Muscle of arm (tissue), 1 donor: ENCODE measurements at regions not wholly inside any gene's neighbourhood (a gene's known extent, or its start where the extent isn't known, plus 50 kb on each side); places are given as distances from the start of the nearest gene placed in this dataset.
"Not testable (repeated sequence)": the region's sequence is repeated elsewhere in the genome, so short reads cannot be mapped to it uniquely, and the experiment has no call there.

Experiments
- DNase-seq: peaks from one replicate; pipeline ENCODE4 v3.0.0-alpha.2; 2013

DNA sequence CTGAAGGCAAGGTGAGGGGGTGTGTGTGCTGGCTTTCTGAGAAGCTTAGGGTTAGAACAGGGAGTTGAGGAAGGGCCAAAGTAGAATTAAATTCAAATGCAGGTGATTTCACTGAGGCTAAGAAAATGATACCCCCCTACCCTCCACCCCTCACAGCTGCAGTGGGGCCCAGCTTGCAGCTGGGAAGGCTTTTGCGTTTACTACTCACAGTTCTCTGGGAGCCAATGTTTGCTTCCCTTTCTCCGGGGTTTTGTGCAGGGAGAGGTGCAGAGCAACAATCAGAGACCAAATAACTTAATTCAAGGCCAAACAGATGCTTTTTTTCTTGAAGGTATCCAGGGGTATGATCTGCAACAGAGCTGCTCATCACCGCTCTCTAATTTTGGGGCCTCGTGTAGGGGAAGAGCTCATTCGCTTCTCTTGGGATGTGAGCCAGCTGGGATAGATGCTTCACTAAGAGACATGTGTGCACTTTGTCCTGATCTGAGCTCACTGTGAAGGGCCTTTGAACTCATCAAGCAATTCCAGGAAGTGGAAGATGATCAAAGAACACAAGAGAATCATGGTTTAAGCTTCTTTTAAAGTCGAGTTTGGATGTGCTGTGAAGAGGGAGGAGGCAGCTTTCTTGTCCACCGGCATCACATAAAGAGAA lies 122.7 kb upstream of the C1GALT1C1 start:
- peak; percentile 46 for DNase-seq

DNA sequence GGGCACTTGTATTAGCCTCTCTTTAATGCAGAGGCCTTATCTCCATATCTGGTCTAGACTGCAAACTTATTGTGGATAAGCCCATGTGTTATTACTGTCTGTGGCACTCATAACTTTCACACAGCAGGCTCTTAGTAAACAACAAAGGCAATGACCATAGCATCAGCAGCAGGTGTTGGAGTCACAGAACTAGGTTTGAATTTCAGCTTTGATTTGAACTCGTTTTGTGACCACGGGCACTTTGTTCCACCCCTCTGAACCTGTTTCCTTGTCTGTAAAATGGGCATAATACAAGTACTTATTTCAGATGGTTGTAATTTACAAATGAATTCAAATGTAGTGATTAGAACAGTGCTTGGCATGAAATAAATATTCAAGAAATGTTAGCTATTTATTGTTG lies 121.8 kb upstream of the C1GALT1C1 start:
- DNase-seq: no peak

DNA sequence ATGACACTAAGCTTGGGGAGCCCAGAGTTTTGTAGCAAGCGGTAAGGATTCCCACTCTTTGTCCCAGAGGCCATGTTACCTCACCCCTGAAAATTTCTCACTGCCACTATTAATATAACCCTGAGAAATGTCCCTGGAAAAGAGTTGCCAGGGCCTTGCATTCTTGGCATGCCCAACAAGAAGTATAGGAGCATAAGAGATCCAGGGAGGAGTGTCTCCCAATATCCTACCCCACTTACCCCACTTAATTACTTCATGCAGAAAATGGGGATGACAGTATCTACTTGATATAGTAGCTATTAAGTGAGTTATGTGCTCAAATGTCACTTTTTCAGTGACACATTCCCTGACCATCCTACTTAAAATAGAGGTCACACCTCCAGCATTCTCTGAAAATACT lies 120.5 kb upstream of the C1GALT1C1 start:
- DNase-seq: no peak

DNA sequence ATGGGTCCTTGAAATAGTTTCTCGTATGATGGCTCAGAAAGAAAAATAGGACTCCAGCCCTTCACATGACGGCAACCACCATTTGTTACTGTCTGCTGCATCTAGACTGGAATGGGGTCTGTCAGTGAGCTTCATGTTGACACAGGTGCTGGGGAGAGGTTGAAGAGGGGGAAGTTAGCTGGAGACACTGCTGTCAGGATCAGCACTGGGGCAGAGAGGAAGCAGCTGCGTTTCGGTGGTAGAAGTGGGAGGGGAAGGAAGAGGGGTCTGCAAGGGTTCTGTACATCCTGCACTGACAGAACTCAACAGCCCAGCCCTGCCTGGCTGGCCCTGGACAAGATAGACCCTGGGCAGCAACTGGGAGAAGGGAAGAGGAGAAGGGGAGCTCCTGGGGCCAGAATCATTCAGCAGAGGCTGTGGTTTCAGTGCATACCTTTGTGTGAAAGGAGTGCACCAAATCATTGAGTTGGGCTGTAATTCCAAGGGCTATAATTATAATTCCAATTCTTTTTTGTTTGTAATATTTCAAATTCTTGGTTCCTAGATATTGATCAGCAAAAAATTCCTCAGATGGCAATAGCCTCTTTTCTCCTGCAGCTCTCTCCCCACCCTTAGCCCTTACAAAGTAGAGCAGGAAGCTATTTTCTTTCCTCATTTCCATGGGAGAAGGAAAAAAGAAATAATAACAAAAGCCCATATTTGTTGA lies 119.4 kb upstream of the C1GALT1C1 start:
- no peak for DNase-seq

DNA sequence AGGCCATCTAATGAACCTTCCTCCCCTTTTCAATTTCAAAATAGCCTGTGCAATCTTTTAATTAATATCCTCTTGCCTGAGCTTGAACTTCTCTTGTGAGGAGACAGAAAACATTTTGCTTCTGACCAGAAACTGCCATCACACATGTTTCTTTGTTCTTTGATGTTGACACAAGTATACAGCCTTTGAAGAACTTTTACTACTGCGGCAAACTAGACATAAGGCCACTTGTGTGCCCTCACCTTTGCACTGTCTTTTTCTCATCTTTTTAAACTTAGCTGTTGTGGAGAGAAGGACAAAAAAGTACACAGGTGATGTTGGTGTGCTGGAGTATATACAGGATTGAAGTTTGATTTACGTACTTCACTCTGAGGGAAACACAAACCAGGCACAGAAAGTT lies 116.3 kb upstream of the C1GALT1C1 start:
- DNase-seq: no peak

DNA sequence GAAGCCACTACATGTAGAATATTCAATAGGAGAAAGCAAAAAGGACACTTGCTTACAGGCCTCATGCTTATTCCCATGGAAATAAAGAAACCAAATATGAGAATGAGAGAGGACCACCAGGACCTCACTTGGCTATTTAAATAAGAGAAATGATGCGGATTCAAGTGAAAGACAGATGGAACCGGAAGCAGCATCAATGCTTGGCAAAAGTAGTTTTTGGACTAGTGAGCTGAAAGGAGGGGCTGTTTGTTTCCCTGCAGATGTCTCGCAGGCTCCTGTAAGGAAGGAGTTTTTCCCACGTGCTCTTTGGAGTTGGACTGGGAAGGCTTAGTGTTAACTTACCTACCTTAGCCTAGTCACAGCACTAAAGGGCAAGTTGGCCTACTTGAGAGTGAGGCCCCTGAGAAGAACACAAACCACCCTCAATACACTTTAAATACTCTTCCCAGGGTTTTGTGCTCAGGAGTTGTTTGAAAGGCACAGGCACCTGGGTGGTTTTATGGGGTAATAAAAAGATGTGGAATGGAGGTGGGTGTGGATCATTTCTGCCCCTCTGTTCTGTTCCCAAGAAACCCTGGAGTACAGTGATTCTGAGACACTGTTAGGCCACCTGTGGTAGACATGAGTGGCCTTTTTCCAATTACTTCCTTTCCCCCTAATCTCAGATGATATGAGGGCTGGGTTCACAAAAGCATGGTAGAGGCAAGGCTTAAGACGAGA lies 113.3 kb upstream of the C1GALT1C1 start:
- DNase-seq: peak; percentile 35

DNA sequence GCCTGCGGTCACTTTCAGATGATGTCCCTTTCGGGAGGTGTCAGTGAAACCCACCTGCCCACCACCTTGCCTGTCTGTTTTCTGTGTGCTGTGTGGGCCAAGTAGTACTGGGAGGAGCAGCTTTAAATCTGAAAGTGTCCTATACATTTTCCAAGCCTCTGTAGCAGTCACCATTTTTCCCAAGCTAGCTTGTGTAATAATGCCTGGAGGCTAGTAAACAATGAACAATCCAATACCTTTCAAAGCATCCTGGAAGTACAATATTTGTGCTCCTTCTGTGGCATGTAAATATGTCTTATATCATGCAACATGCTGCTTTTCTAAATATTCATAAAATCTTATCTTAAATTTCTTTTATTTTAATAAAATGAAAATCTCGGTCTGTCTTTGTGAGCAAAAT lies 111.6 kb upstream of the C1GALT1C1 start:
- DNase-seq: no peak

DNA sequence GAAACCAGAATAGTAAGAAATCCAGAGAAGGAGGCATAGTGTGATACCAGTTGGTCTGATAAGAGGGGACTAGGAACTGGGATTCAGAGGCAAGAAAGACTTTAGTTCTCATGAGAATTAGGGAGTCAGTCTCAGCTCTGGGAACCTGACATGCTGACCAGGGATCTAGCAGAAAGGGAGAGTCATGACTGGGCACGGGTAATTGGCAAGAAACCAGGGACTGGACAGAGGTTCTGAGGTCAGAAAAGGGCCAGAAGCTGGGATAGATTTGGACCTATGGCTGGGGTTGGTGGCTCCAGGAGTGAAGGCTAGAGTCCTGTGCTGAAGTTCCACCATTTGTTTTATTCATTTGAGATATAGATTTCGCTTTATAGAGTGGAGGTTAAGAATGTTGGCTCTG lies 110.2 kb upstream of the C1GALT1C1 start:
- no peak for DNase-seq

DNA sequence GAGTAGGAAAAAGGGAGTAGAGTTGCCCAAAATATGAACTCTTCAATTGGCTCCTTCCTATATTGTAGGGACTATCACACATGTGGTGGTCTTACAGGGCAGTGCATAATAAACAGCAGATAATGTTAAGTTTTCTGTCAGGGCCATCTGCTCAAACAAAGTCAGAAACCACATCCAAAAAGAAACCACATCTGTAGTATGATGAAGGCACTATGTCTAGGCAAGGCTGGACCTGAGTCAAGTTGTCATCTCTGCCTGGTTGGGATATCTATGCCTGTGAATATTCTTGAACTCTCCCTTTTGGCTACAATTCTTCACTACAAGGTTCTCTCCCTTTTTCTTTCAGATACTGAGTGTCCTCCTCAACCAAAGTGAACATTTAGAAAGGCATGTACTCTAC lies 109.4 kb upstream of the C1GALT1C1 start:
- DNase-seq: no peak

DNA sequence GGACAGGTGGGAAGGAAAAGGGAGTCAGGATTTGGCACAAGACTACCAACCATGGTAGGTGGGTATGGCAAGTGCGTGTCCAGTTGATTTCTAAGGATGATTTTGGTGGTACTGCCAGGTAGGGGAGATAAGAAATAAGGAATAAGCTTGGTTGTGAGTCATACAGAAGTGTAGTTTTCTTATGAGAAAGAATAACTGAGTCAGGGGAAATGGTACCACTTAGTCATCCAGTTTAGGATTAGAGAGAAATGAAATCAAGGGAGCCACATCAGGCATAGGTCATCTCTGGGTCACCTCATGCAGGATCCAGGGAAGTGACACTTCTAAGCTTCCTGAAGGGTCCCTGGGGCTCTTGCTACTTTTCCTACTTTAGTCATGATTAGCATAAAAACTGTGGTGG lies 107.1 kb upstream of the C1GALT1C1 start:
- DNase-seq: no peak

DNA sequence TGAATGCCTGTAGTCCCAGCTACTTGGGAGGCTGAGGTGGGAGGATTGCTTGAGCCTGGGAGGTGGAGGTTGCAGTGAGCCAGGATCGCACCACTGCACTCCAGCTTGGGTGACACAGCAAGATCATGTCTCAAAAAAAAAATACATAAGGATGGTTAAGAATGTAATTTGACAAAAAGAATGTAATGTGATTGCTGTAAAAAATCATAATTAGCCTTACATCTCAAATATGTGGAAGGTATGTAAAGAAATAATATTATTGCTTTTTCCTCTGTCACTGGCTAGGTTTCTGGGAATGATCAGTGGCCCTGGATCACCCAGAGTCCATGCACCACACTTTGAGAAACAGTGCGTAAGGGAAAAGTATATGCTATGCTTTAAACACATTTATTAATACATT lies 106.1 kb upstream of the C1GALT1C1 start:
- DNase-seq: no peak

DNA sequence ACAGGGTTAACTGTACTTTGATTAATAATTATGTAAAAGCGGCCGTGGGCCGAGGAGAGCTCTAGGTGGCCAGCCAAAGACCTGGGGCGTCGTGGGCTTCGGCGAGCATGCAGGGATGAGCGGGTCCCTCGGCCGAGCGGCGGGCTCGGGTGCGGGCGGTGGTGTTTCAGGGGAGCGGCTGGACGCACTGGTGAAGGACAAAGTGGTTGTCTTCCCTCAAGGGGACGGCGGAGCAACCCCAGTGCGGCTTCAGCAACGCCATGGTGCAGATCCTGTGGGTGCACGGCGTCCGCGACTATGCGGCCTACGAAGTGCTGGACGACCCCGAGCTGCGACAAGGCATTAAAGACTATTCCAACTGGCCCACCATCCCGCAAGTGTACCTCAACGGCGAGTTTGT lies 103.0 kb upstream of the C1GALT1C1 start:
- DNase-seq: no peak

DNA sequence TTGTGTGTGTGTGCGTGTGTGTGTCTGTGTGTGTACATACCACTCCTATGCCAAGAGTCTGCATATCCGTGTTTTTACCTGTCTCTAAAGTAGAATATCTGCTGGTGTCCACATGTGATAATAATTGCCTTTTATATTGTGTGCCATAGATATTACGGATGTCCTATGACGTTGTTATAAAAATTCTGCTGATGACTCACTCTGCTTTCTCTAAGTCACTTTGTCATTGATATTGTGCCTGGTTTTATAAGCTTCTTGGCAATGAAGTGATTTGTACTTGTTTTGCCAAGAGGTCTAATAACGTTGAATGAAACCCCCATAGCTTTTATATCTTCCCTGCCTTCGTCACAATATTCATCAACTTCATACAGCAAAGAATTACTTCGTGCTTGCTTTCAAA lies 102.6 kb upstream of the C1GALT1C1 start:
- no peak for DNase-seq

DNA sequence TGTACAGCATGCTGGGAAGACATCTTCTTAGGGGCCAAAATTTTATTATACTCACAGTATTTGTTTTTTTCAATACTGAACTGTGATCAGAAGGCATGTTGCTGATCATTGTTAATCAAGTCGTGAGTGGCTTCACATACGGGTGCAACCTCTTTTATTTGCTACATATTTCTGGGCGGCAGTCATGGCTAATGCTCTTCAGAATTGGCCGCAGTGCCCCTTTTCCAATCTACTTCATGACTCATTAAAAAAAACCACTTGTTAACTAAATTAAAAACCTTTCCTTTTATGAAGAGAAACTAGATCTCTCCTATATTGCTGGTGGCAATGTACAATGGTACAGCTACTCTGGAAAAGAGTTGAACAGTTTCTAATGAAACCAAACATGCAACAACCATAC lies 101.5 kb upstream of the C1GALT1C1 start:
- no peak for DNase-seq

DNA sequence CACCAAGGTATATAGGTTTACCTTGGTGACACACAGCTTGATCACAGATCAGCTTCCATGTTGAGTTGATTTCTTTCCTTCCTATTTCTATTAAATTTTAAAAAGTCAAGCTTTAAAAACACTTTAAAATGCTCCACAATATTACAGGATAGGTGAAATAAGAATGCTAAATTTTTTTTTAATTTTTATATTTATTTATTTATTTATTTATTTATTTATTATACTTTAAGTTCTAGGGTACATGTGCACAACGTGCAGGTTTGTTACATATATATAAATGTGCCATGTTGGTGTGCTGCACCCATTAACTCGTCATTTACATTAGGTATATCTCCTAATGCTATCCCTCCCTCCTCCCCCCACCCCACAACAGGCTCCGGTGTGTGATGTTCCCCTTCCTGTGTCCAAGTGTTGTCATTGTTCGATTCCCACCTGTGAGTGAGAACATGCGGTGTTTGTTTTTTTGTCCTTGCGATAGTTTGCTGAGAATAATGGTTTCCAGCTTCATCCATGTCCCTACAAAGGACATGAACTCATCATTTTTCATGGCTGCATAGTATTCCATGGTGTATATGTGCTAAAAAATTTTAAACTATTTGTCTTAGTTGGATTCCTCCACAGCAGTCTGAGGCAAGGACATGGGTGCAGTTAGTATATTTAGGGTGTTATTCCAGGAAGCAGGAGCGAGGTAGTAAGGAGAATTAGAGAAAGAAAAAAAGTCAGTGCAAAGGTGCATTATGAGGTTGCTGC lies 99.8 kb upstream of the C1GALT1C1 start:
- DNase-seq: not testable (repeated sequence)

DNA sequence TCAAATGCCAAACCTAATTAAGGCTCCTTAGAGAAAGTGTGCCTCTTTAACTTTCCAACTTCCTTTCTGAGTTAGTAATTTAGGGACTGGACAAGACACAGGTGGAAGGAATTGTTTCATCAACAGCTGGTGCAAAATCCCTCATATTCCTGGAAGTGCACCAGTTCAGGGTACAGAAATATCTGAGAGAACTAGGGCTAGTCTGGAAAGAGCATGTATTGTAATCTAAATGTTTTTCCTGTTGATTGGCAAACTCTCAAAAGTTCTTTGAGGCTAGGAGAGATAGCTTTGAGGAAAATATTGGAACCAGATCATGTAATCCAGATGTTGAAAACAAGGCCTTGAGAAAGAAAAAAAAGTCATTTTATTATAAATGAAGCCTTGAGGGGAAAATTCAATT lies 98.1 kb upstream of the C1GALT1C1 start:
- peak; percentile 45 for DNase-seq

DNA sequence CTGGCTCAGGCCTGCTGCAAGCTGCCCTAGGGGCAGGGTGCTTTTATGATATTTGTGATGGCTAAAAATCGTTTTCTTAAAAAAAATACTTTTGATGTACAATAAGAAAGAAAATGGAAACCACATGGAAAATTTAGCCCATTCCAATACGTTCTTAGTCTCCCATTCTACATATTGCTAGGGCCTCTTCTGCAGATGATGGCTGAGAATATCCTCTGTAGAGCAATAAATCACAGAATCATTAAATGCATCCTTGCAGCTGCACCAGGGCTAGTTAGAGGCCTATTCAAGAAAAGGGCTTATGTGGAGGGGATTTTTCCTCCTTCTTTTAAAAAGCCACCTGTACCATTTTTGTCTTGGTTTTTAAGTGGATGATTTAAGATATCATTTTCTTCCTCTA lies 97.6 kb upstream of the C1GALT1C1 start:
- peak; percentile 74 for DNase-seq

DNA sequence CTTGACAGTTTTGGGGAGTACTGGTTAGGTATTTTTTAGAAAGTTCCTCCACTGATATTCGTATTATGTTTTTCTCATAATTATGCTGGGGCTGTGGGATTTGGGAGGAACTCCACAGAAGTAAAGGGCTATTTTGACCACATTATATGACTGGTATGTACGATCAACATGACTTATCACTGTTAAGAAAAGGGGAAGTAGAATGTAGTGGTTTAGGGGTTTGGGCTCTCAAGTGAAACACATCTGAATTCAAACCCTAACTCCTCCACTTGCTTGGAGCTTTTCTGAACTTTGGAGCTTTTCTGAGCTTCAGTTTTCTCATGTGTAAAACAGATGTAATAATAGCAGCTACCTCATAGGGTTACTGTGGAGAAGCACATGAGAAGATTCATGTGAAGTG lies 96.4 kb upstream of the C1GALT1C1 start:
- no peak for DNase-seq

DNA sequence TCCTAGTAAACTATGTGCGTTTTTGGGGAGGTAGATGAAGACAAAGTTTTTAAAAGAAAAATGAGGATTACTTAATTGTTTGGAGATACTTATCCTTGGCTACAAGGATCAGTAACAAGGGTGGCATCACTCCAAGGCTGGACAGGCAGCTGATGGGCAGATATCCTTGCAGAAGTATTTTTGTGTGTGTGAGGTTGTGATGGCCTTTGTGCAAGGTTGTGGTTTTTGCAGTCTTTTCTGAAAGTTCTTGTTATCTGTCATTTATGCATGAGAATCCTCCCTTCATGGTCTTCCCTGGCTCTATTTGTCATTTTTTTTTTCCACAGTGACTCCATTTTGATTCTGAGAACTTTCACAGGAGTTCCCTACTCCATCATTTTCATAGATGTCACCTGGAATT lies 96.0 kb upstream of the C1GALT1C1 start:
- no peak for DNase-seq

DNA sequence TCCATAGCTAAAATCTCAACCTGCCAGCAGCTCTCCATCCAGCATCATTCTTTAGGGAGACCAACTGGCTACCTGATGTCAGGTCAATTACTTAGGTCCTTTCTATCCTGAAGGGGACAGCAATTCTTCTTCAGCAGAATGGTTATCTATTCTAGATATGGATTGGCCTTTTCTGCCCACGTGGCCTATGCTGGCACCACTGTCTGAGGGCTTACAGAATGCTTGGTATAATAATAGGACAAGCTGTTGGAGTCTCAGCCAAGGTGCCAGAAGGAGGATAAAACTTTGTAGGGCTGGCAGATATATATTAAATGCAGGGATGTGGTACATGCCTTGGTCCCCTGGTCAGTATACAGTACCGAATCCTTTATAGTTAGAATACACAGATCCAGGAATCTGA lies 89.8 kb upstream of the C1GALT1C1 start:
- DNase-seq: no peak

DNA sequence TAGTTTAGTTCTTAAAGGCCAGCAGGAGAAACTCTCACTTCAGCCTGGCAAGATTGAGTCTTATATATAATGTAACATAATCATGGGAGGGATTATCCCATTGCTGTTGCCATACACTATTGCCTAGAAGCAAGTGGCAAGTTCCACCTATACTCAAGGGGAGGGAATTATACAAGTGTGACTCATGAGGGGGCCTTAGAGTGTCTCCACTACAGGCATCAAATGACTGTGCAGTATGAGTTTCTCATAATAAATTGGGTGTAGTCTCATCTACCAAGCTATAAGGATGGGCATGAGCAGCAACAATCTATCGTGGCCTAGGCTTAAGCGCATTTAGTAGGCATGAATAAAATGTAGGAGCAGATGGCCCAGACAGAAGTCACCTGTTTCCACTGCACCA lies 89.1 kb upstream of the C1GALT1C1 start:
- no peak for DNase-seq

DNA sequence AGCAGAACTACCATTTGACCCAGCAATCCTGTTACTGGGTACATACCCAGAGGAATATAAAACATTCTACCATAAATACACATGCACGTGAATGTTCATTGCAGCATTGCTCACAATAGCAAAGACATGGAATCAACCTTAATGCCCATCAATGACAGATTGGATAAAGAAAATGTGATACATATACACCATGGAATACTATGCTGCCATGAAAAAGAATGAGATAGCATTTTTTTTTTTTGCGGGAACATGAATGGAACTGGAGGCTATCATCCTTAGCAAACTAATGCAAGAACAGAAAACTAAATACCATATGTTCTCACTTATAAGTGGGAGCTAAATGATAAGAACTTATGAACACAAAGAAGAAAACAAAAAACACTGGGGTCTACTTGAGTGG lies 72.5 kb upstream of the C1GALT1C1 start:
- DNase-seq: not testable (repeated sequence)

DNA sequence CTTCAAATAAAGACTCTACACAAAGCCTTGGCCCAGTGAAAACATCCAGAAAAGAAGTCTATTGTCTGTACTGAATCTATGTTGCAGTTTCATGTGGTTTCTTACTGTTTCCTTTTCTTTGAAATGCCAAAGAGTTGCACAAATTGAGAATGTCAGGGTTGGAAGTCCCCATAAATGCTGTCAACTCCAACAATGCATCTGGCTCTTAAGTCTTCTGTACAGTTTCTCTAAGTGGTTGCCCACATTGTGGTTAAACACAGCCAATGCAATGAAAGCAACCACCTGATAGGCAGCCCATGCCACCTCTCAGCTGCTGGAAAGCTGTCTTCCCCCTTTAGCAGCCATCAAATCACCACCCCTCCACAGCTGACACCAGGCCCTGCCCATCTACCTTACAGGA lies 67.2 kb upstream of the C1GALT1C1 start:
- DNase-seq: no peak
